ENCODE measurements at regions not wholly inside any gene's neighbourhood (a gene's known extent, or its start where the extent isn't known, plus 50 kb on each side); places are given as distances from the start of the nearest gene placed in this dataset.

- POLR2A ChIA-PET: no interaction called here
- ATAC-seq (ENCODE audit: low read depth) (no peak), DNase-seq (no peak)
- Mint-ChIP-seq H3K4me3 (no peak overlapping the region), H3K4me1 (no peaks in the 10 kb centered on the region), H3K9me3 (no peaks in the 10 kb centered on the region), H3K36me3 (no peaks in the 10 kb centered on the region), H3K27me3 (peaks cover 2% of the 10 kb centered on the region), H3K27ac (no peak overlapping the region)
Measured at GRCh38 chr2:106572541-106573450, 85.6 kb downstream of the CD8B2 start.

GRCh38 chr2:106573773-106574172 lies 86.6 kb downstream of the CD8B2 start:
- no peaks in the 10 kb centered on the region for H3K36me3 Mint-ChIP-seq
- no peak overlapping the region for H3K4me3 Mint-ChIP-seq
- DNase-seq (no peak), ATAC-seq (ENCODE audit: low read depth) (no peak)
- H3K27me3 Mint-ChIP-seq: peaks cover 5% of the 10 kb centered on the region
- POLR2A ChIA-PET: no interaction called here
- H3K27ac Mint-ChIP-seq: no peak overlapping the region
- no peaks in the 10 kb centered on the region for H3K9me3 Mint-ChIP-seq
- H3K4me1 Mint-ChIP-seq: no peaks in the 10 kb centered on the region

GRCh38 chr2:106575955-106576354 lies 88.8 kb downstream of the CD8B2 start:
- POLR2A ChIA-PET: no interaction called here
- peaks cover 18% of the 10 kb centered on the region for H3K27me3 Mint-ChIP-seq
- no peaks in the 10 kb centered on the region for H3K36me3 Mint-ChIP-seq
- H3K4me1 Mint-ChIP-seq: no peaks in the 10 kb centered on the region
- no peak overlapping the region for H3K4me3 Mint-ChIP-seq
- DNase-seq: no peak
- no peak for ATAC-seq (ENCODE audit: low read depth)
- H3K9me3 Mint-ChIP-seq: no peaks in the 10 kb centered on the region
- H3K27ac Mint-ChIP-seq: no peak overlapping the region

- H3K9me3 Mint-ChIP-seq: no peaks in the 10 kb centered on the region
- POLR2A ChIA-PET: no interaction called here
- H3K27ac Mint-ChIP-seq: no peak overlapping the region
- peaks cover 6% of the 10 kb centered on the region for H3K4me1 Mint-ChIP-seq
- H3K27me3 Mint-ChIP-seq: peaks cover 23% of the 10 kb centered on the region
- H3K4me3 Mint-ChIP-seq: no peak overlapping the region
- ATAC-seq (ENCODE audit: low read depth) (no peak), DNase-seq (no peak)
- no peaks in the 10 kb centered on the region for H3K36me3 Mint-ChIP-seq
Measured at GRCh38 chr2:106577255-106577651, 90.1 kb downstream of the CD8B2 start.

GRCh38 chr2:106579750-106580197 lies 92.6 kb downstream of the CD8B2 start:
- no peaks in the 10 kb centered on the region for H3K9me3 Mint-ChIP-seq
- H3K27me3 Mint-ChIP-seq: peaks cover 32% of the 10 kb centered on the region
- peaks cover 11% of the 10 kb centered on the region for H3K4me1 Mint-ChIP-seq
- no peak for DNase-seq
- ATAC-seq (ENCODE audit: low read depth): no peak
- no peaks in the 10 kb centered on the region for H3K36me3 Mint-ChIP-seq
- POLR2A ChIA-PET: no interaction called here
- H3K27ac Mint-ChIP-seq: no peak overlapping the region
- no peak overlapping the region for H3K4me3 Mint-ChIP-seq

- Mint-ChIP-seq H3K9me3 (no peaks in the 10 kb centered on the region), H3K36me3 (no peaks in the 10 kb centered on the region), H3K4me3 (no peak overlapping the region), H3K4me1 (peaks cover 11% of the 10 kb centered on the region), H3K27ac (no peak overlapping the region), H3K27me3 (peaks cover 32% of the 10 kb centered on the region)
- ATAC-seq (ENCODE audit: low read depth) (no peak), DNase-seq (no peak)
- POLR2A ChIA-PET: no interaction called here
Measured at GRCh38 chr2:106580241-106580640, 93.1 kb downstream of the CD8B2 start.

- peaks cover 11% of the 10 kb centered on the region for H3K4me1 Mint-ChIP-seq
- H3K9me3 Mint-ChIP-seq: no peaks in the 10 kb centered on the region
- H3K36me3 Mint-ChIP-seq: no peaks in the 10 kb centered on the region
- DNase-seq (no peak), ATAC-seq (ENCODE audit: low read depth) (no peak)
- POLR2A ChIA-PET: no interaction called here
- H3K27me3 Mint-ChIP-seq: peaks cover 32% of the 10 kb centered on the region
- H3K27ac Mint-ChIP-seq: no peak overlapping the region
- H3K4me3 Mint-ChIP-seq: peak overlapping the region; percentile 89
Measured at GRCh38 chr2:106581328-106581727, 94.2 kb downstream of the CD8B2 start.

- no peaks in the 10 kb centered on the region for H3K36me3 Mint-ChIP-seq
- POLR2A ChIA-PET: no interaction called here
- ATAC-seq (ENCODE audit: low read depth): peak; percentile 34
- no peaks in the 10 kb centered on the region for H3K9me3 Mint-ChIP-seq
- peaks cover 11% of the 10 kb centered on the region for H3K4me1 Mint-ChIP-seq
- peak overlapping the region; percentile 89 for H3K4me3 Mint-ChIP-seq
- H3K27me3 Mint-ChIP-seq: peaks cover 32% of the 10 kb centered on the region
- DNase-seq: no peak
- H3K27ac Mint-ChIP-seq: no peak overlapping the region
Measured at GRCh38 chr2:106581755-106582147, 94.6 kb downstream of the CD8B2 start.

GRCh38 chr2:106582148-106583143 lies 95.3 kb downstream of the CD8B2 start:
- H3K36me3 Mint-ChIP-seq: no peaks in the 10 kb centered on the region
- H3K27me3 Mint-ChIP-seq: peaks cover 32% of the 10 kb centered on the region
- H3K9me3 Mint-ChIP-seq: no peaks in the 10 kb centered on the region
- ATAC-seq (ENCODE audit: low read depth): peak; percentile 88
- DNase-seq: peak; percentile 63
- H3K4me3 Mint-ChIP-seq: peak overlapping the region; percentile 89
- H3K27ac Mint-ChIP-seq: no peak overlapping the region
- peaks cover 14% of the 10 kb centered on the region for H3K4me1 Mint-ChIP-seq
- POLR2A ChIA-PET: no interaction called here

- POLR2A ChIA-PET: no interaction called here
Measured at GRCh38 chr2:106584304-106584954, 97.3 kb downstream of the CD8B2 start.

GRCh38 chr2:106596844-106597243 lies 109.7 kb downstream of the CD8B2 start:
- ATAC-seq (ENCODE audit: low read depth): no peak
- no peaks in the 10 kb centered on the region for H3K4me1 Mint-ChIP-seq

More at GRCh38 chr2:106584304-106584954, 97.3 kb downstream of the CD8B2 start:
- Mint-ChIP-seq H3K27me3 (peaks cover 23% of the 10 kb centered on the region), H3K4me3 (no peak overlapping the region), H3K9me3 (no peaks in the 10 kb centered on the region), H3K36me3 (no peaks in the 10 kb centered on the region), H3K4me1 (peaks cover 14% of the 10 kb centered on the region), H3K27ac (no peak overlapping the region)
- ATAC-seq (ENCODE audit: low read depth): no peak
- no peak for DNase-seq

GRCh38 chr2:106599540-106599939 lies 112.4 kb downstream of the CD8B2 start:
- Mint-ChIP-seq H3K9me3 (peaks cover 1% of the 10 kb centered on the region), H3K27me3 (peaks cover 19% of the 10 kb centered on the region), H3K4me3 (no peak overlapping the region), H3K36me3 (no peaks in the 10 kb centered on the region), H3K27ac (no peak overlapping the region), H3K4me1 (no peaks in the 10 kb centered on the region)
- DNase-seq (no peak), ATAC-seq (ENCODE audit: low read depth) (no peak)
- POLR2A ChIA-PET: no interaction called here

More at GRCh38 chr2:106596844-106597243, 109.7 kb downstream of the CD8B2 start:
- Mint-ChIP-seq H3K27me3 (peaks cover 20% of the 10 kb centered on the region), H3K9me3 (no peaks in the 10 kb centered on the region), H3K36me3 (no peaks in the 10 kb centered on the region), H3K4me3 (no peak overlapping the region), H3K27ac (no peak overlapping the region)
- POLR2A ChIA-PET: no interaction called here
- no peak for DNase-seq

GRCh38 chr2:106602042-106602441 lies 114.9 kb downstream of the CD8B2 start:
- no peaks in the 10 kb centered on the region for H3K36me3 Mint-ChIP-seq
- H3K27me3 Mint-ChIP-seq: peaks cover 11% of the 10 kb centered on the region
- POLR2A ChIA-PET: no interaction called here
- no peak overlapping the region for H3K4me3 Mint-ChIP-seq
- peaks cover 8% of the 10 kb centered on the region for H3K9me3 Mint-ChIP-seq
- no peak for ATAC-seq (ENCODE audit: low read depth)
- DNase-seq: no peak
- H3K27ac Mint-ChIP-seq: no peak overlapping the region
- H3K4me1 Mint-ChIP-seq: no peaks in the 10 kb centered on the region

Measured in activated naive CD8-positive, alpha-beta T cell treated with anti-CD3 and anti-CD28 coated beads, Interleukin-2, amount 10 ng/mL, durations not matched to agents 7 days and 5 days (primary cell).